ENCODE measurements at regions not wholly inside any gene's neighbourhood (a gene's known extent, or its start where the extent isn't known, plus 50 kb on each side); places are given as distances from the start of the nearest gene placed in this dataset.
"Not testable (repeated sequence)": the region's sequence is repeated elsewhere in the genome, so short reads cannot be mapped to it uniquely, and the experiment has no call there.

DNA sequence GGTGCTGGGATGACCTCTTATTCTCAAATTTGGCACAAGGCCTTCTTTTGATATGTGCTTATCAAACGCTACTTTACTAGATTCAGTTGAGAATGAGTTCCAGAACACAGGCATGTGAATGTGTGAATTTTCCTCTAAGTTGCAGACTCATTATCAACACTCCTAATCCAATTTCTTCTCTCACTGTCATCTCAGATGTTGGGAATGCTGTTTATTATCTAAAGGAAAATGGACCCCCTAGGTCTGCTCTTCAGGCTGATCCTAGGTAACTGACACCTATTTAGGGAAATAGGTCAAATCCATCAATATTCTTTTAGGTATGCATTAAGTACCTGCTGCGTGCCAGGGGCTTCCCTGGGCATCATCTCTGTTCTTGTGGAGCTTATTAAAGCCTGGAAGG, 215.0 kb upstream of the NOX3 start:
- DNase-seq (ENCODE audit: low read depth) = no peak

DNA sequence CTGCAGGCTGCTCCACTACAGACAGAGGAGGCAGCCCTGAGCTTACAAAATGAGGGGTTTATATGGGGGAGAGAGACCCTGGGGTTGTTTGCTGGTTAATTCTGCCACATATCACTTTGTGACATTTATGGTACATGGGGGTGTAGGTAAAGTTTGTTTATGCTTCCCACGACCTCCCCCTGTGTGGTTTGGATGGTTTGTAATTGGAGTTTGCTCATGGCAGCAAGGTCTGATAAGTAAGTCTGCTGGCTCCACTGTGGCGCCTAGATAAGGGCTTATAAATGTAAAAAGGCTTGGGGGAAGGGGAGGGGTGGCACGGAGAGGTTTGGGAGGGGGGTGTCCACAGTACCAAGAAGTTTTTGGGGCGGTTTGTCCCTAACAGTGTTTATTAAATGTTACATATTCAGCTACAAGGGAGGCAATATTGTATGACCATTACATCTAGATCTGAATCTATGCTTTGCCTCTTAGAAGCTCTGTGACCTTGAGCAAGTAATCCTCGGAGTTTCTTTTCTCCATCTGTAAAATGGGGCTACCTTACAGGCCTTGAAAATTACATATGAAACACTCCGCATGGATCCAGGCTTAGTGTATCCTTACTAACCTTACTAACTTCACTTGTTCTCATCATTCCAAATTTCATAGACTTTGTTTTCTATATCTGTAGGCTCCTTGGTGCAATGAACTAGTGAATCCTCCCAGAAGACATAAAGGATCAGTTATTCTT, 204.8 kb upstream of the NOX3 start:
- DNase-seq (ENCODE audit: low read depth) = no peak

DNA sequence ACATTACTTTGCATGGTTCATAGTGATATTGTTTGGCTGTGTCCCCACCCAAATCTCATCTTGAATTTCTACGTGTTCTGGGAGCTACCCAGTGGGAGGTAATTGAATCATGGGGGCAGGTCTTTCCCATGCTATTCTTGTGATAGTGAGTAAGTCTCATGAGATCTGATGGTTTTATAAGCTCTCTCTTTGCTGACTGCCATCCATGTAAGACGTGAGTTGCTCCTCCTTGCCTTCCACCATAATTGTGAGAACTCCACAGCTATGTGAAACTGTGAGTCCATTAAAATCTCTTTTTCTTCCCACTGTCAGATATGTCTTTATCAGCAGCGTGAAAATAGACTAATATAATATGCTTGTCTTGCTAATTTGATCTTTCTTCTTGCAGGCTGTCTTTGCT, 200.4 kb upstream of the NOX3 start:
- no peak for DNase-seq (ENCODE audit: low read depth)

DNA sequence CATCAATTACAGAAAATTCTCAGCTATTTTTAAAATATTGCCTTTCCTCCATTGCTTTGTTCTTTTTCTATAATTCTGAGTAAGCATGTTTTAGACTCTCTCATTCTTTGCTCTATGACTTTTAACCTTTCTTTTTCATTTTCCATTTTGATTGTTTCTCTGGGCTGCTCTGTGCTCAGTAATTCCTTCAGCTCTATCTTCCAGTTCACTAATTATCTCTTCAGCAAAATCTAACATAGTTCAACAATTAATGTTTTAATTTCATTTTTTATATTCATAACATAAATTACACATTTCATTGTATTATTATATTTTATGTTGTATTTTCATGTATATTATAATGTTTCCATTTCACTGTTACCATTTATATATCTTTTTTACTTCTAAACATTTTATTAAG, 198.8 kb upstream of the NOX3 start:
- no peak for DNase-seq (ENCODE audit: low read depth)

DNA sequence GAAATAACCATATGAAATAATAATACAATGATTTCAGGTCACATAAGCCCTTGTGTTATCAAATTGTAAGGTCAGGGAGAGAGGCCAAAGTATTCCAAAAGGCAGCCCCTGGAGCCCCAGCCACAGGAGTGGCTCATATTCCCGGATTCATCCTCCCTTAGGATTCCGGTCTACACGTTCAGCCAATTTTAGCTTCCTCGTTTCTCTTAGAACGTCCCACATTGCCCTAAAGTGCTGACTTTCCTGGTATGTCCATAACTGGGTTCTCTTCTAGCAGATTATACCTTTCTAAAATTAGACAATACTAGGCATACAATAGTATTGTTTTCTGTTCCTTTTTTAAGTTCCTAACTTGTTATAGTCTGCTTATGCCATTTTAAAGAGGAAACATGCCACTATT, 192.7 kb upstream of the NOX3 start:
- no peak for DNase-seq (ENCODE audit: low read depth)

DNA sequence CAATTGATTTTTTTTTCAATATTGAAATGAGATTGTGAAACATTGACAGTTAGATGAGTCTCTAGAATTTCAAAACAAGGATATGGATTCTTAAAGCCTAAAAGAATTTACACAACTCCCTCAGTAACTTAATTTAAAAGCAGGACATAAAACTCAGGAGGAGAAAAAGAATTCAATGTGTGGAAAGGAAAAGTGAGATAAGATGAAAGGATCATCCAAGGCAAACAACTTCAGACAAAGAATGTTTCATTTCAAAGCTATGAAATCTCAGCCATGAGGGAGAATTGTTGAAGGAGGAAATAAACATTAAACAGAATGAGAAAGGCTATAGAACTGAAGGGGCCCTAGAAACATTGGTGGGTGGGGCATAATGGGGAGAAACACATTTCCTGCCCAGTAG, 191.7 kb upstream of the NOX3 start:
- no peak for DNase-seq (ENCODE audit: low read depth)

DNA sequence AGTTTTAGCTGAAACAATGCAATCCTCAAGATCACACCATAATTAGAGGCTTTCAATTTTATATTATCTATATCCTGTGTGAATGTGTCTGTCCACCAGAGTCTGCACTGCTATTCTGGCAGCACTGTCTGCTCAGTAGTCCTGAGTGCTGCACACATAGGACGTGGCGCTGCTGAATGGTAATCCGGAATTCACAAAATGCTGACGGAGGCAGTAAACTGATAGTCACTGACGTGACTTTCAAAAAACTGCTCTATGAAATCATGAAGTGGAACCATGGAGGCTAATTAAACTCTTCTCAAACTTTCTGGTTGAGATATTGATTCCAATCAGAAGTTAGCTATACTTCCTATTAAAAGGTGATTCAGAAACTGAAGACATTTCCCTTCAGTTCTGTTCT, 190.8 kb upstream of the NOX3 start:
- DNase-seq (ENCODE audit: low read depth) = no peak

DNA sequence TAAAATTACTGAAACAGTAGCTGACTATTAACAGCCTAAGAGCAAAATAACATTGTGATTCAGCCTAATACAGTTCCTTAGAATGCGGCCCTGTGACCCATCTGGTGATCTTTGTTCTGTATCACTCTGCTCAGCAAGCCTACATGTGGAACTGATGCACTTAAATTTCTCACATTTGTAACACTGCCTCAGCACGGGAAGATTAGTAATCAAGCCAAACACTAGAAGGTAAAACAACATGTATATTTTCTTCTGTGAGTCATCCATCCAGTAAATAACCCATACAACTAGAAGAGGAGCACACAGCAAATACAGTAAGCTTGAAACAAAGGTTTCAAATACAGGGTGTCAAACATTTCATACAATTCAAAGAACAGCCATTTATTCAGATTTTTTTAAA, 189.7 kb upstream of the NOX3 start:
- DNase-seq (ENCODE audit: low read depth) = no peak

DNA sequence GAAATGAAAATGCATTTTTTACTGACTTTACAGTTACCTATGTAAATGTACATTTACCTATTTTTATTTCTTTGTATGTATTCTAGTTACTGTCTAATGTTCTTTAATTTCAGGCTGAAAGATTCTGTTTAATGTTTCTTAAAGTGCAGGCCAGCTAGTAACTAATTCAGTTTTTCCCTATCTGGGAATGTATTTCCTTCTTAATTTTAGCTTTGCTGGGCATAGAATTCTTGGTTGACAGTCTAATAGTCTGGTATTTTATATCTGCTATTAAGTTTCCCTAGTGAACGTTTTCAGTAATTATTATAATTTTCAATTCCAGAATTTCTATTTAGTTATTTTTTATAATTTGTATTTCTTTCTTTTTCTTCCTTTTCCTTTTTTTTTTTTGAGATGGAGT, 186.0 kb upstream of the NOX3 start:
- no peak for DNase-seq (ENCODE audit: low read depth)

DNA sequence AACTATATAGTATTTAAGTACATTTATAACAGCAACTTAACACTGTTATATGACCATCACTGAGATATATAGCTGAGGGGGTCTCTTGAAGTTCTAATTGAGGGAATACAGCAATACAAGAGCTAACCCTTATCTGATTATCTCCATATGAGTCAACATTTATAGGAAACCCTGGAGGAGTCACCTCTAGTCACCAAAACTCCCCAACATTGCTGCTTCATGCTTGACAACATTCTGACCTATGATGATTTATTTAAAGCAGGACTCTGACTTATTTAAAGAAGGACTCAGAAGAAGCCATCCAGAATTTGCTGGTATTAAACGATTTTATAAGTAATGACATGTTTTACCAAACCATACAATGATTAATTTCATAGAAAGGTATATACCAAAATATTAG, 182.6 kb upstream of the NOX3 start:
- DNase-seq (ENCODE audit: low read depth) = no peak

DNA sequence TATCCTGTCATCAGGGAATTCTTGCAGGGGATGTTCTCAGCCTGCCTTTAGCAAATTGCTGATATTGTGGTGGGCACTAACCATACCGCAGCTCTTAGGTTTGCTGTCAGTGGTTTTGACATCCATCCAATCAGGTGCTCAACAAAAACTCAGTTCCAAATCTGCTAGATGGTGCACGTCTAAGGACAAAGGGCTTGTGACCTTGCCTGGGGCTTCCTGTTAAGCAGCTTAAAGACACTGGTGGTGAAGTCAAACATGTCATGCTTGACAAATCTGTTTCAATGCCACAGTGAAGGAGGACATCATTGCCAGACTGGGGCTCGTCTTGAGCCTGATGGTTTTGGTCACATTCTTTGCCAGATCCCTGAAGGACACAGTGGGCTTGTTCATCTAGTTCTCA, 179.8 kb upstream of the NOX3 start:
- no peak for DNase-seq (ENCODE audit: low read depth)

DNA sequence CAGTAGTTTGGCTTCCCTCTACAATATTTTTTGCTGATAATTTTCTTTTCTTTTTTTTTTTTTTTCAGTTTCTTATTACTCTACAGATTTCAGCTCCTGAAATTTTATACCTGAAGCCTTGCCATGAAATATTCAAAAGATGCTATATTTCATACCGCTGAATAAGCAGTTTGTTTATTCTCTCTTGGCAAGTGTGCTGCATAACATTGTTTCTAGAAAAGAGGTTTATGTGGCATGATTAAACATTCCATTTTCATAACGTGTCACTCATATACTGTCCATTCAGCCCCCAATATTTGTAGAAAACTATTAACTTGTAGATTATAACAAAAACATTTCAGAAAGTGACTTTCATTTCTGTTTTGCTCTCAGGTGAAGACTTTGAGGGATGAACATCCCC, 174.4 kb upstream of the NOX3 start:
- no peak for DNase-seq (ENCODE audit: low read depth)

DNA sequence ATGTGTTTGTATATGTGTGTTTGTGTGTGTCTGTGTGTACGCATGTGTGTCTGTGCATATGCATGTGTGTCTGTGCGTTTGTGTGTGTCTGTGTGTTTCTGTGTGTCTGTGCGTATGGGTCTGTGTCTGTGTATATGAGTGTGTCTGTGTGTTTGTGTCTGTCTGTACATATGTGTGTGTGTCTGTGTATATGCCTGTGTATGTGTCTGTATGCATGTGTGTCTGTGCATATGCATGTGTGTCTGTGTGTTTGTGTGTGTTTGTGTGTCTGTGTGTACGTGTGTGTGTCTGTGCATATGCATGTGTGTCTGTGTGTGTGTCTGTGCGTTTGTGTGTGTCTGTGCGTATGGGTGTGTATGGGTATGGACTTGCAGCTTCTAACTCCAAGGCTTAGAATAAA, 174.0 kb upstream of the NOX3 start:
- DNase-seq (ENCODE audit: low read depth) = no peak

DNA sequence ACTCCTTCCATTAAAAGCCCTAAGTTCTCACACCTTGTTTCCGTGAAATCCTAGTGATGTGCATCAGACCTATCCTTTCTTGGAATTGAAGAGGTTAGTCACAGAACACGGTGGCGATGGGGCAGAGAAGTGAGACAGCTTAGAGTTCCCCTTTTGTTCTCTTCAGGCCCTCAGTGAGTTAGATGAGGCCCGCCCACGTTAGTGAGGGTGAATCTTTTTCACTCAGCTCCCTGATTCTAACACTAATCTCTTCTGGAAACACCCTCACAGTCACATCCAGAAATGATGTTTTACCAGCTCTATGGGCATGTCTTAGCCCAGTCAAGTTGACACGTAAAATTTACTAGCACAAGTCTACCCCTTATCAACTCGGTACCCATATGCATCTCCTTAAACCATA, 172.7 kb upstream of the NOX3 start:
- no peak for DNase-seq (ENCODE audit: low read depth)

DNA sequence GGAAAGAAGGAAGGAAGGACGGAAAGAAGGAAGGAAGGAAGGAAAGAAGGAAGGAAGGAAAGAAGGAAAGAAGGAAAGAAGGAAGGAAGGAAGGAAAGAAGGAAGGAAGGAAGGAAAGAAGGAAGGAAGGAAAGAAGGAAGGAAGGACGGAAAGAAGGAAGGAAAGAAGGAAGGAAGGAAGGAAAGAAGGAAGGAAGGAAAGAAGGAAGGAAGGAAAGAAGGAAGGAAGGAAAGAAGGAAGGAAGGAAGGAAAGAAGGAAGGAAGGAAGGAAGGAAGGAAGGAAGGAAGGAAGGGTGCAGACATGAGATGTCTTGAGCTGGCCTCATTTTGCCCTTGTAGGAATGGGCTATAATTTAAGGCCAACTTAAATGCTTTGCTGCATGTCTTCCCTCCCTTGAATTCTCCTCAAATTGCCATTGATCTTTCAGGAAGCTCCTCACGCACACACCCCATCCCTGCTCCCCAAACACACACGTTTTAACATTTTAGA, 172.1 kb upstream of the NOX3 start:
- not testable (repeated sequence) for DNase-seq (ENCODE audit: low read depth)

DNA sequence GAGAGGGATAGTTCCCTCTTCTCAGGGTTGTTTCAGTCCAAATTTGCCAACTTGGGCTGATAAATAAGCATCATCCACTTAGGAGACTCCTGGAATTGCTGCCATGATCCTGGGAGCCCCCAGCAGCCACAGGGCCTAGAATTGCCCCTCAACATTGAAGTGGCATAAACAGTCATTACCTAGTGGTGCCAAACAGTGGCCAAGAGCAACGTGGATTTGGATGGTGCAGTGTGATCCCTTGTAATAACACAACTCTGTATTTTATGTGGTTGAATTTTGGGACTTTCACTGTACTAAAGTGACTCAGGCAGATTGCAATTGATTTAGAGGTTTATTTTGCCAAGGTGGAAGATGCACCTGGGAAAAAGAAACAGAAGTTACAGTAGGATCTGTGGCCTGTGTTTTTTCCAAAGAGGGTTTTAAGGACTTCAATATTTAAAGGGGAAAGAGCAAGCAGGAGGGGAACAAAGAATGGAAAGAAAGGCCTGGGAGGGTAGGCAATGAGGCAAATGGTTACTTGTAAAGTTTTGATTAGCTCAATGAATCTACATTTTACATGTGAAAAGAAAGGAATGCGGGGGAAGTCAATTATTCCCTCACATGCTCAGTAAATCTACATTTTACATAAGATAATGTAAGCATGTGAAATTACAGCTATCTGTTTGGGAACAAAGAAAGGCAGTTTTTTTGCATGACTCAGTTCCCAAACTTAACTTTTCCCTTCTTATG, 168.0 kb upstream of the NOX3 start:
- DNase-seq (ENCODE audit: low read depth) = no peak

DNA sequence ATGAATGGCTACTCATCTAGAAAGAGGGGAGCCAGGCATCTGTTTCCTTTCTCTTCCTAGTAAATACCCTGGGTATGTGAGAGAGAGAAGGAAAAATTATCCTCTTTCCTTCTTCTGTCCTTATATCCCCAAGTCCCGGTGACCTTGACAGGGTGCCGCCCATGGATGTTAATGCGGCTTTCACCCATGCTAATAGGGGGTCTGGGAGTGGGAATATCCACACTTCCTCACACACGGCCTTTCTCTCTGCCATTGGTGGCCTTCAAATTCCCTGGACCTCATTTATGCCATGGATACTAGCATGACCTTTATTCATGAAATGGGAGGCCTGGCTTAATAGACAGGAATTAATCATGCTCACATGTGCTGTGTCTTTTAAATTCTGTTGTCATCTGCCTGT, 159.0 kb upstream of the NOX3 start:
- no peak for DNase-seq (ENCODE audit: low read depth)

DNA sequence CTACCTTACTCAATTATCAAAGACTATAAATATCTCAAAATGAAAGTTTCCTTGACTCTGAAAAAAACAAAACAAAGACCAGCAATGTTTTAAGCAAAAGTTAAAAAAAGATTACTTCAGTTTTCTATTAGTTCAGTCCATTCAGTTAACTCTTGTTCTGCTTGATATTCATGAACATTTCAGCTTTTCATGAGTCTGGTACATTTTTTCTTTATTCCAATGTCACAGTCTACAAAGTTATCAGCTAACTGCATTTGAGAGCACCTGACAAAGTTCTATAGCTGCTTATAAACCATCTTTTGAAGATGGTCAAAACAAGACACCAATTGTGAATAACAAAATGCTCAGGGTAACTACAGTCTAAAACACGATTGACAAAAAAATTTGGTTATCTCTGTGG, 156.1 kb upstream of the NOX3 start:
- DNase-seq (ENCODE audit: low read depth) = no peak

DNA sequence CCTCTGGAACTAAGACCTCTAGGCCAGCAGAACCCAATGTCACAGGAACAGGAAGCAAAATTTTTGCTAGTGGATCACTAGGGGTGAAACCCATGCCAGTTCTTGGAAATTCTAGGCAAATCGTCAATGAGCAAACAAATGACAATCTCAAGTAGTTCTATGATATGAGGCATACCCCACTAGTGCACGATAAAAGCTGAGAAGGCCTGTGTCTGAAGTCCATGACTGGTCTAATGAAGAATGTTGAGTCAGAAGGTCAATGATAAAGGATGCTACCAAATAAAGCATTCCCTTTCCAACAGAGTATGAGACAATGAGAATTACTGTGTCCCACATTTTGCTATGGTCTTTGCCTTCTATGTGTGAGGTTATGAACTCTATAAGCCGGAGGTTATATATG, 149.4 kb upstream of the NOX3 start:
- DNase-seq (ENCODE audit: low read depth) = no peak

DNA sequence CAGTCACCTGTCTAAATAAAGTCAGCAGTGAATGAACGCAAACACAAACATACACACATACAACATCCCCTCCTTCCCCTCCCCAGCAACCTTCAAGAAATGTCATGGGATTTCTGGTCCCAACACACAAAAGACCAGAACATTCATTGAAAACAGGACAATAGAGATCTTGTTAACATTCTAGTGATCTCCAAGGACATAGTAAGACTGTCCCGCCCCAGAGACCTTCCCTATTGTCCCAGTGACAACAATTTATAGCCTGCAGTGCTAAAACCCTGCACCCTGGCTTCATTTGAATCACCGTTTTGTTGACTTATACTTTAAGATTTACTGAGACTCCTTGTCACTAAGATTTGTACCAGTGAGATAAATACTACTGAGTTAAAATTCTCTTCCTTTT, 143.9 kb upstream of the NOX3 start:
- no peak for DNase-seq (ENCODE audit: low read depth)

DNA sequence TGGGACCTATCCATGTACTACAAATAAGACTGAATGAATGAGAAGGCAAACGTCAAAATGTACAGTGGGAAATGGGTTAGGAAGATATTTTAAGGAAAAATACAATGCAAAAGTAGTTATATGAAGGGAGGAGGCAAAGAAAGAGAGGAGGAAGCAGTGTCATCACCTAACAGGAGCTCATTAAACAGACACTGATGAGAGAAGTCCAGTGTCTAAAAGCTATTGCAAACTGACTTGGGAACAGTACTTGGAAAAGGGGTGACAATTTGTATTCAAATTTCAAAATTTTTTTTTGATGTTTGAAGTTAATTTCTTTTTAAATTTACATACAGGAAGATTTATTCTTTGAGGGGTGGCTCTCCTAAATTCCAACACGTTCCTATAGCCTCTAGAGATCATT, 143.5 kb upstream of the NOX3 start:
- DNase-seq (ENCODE audit: low read depth) = no peak

DNA sequence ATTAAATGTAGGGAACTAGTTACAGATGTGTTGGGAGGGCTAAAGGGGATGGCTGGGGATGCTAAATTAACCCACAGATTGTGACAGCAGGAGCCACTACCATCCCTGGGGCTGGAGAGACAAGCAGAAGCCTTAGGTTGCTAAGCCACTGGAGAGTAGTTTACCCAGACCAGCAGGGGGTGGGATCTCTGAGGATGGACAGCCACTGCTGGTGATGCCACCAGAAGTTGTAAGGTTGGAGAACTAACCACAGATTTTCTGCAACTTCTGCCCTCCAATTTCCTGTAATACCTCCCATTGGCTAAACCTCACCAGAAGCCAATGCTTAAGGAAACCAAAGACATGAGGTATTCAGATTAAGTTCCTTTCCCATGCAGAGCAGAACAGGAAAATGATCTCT, 139.6 kb upstream of the NOX3 start:
- no peak for DNase-seq (ENCODE audit: low read depth)

DNA sequence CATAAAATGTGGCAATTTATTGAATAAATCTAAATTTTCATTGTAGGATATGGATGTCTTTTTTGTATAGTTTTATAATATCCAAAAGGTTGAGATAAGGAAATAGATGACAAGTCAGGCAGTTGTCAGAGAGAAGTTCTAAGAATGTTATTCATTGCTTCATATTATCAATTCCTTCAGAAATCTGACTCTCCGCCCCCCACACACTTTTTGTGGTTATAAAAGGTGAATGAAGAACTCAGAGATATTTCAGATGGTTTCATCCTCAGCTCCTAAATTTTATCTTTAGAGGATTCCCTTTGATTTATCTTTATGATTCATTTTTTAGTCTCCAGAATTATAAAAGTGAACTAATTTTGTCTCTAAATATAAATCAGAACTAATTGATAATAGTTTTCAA, 136.1 kb upstream of the NOX3 start:
- DNase-seq (ENCODE audit: low read depth) = no peak

DNA sequence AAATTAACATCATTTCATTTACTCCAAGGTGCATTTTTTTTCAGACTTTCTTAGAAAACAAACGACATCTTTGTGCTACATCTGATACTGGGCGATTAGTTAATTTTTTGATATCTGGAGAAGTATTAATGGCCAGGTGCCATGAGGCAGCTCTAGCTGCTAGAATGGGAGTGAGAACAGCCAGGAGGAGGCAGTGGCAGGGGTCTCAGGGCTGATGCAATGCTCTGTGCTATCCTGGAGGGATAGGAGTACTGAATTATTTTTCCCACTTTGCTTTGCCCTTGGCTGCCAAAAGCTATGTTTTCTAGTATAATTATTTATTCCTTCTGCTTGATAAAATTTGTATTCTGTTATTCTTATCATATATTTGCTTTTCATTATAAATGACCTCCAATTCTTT, 133.6 kb upstream of the NOX3 start:
- no peak for DNase-seq (ENCODE audit: low read depth)

Measured in fibroblast of the conjunctiva (primary cell).